HG02571 (cell line): ENCODE measurements at regions not wholly inside any gene's neighbourhood (a gene's known extent, or its start where the extent isn't known, plus 50 kb on each side); places are given as distances from the start of the nearest gene placed in this dataset.
"Not testable (repeated sequence)": the region's sequence is repeated elsewhere in the genome, so short reads cannot be mapped to it uniquely, and the experiment has no call there.

Source experiments
- ATAC-seq: cut with Tn5 transposase; IDR thresholded peaks from one replicate; pipeline ENCODE4 v1.9.1; 2021; ENCODE audit warnings: mild to moderate bottlenecking, moderate library complexity; ENCODE audit not compliant: unreplicated experiment

DNA sequence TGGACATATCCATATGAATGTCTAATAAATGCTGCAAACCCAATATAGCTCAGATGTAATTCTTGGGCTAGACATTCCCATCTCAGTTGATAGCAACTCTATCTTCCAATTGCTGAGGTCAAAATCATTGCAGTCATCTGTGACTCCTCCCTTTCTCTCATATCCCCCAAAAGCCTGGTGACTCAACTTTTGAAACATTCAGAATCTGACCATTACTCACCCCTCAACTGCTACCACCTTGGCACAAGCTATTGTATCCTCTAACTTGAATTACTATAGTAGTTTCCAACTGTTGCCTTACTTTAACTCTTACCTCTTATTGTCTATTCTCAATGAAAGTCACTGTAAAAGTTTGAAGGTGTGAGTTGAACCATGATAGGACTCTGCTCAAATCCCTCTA is 600.1 kb upstream of the RGMB start:
- no peak for ATAC-seq

DNA sequence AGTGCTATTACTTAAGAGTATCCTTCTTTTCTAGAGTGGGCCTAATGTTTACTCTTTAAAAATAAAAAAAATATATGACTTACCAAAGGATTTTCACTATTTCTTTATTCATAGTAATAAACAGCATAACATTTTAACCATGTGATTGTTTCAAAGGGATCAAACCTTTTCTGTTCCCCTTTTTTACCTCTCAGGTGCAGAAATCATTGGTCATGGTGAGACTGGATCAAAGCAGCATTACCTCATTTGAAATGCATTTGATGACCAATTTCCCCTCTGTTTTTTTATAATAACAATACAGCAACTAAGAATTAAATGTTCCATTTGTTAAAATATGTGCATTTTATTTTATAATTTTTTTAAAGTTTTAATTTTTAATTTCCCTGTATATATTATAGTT is 598.0 kb upstream of the RGMB start:
- no peak for ATAC-seq

DNA sequence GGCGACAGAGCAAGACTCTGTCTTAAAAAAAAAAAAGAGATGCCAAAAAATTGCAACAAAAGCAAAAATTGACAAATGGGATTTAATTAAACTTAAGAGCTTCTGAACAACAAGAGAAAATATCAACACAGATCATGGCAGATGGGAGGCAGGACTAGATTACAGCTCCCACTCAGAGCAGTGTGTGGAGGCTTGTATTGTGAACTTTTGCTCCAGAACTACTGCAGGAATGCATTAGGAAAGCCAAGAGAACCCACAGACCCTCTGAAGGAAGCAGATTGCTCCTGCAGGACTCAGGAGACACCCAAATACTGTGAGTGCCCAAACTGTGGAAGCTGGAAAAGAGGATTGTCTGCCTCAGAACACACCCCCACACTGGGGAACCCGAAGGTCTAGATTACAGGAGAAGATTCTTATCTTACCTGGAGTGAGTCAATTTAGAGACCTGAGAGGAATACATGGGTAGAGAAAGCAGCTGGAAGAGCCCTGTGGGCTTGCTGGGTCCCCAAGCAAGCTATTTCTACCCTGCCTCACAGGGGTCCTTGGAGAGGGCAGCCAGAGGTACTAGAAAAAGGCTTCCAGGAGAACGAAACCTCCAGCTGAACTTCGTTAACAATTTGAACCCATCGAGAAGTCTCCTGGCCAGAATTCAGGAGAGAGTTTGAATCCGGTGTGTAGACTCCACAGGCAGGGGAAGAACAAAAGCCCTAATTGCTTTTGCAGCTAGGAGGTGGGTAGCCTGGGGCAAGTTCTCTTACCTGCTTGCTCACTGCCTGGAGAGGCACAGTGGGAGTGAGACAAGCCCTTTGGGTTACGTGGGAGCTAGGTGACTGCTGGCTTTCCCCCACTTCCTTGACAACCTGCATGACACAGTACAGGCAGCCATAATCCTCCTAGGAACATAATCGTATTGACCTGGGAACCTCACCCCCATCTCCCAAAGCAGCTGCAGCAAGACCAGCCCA is 593.4 kb upstream of the RGMB start:
- no peak for ATAC-seq

DNA sequence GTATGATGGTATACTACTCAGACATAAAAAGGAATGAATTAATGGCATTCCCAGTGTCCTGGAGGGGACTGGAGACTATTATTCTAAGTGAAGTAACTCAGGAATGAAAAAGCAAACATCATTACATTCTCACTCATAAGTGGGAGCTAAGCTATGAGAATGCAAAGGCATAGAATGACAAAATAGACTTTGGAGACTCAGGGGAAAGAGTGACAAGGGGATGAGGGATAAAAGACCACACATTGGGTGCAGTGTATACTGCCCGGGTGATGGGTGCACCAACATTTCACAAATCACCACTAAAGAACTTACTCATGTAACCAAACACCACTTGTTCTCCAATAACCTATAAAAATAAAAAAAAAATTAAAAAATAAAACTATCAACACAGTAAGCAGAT is 587.3 kb upstream of the RGMB start:
- ATAC-seq, result no peak

DNA sequence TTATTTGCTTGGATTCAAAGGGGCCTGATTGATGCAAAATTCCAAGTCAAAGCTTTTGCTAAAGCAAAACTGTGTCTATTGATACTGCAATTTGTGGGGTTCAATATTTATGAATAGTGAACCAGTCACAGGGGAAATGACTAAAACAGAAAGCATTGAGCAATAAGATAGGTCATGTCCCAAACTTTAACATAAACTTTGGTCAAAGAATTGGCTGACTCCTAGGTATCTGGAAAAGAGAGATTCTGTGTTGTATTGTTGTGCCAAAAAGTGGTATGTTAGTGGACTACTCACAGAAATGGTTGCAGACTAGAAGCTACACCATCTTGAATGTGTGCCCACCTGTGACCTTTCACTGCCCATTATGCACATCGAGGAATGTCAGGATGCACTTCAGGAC is 585.5 kb upstream of the RGMB start:
- ATAC-seq, result no peak

DNA sequence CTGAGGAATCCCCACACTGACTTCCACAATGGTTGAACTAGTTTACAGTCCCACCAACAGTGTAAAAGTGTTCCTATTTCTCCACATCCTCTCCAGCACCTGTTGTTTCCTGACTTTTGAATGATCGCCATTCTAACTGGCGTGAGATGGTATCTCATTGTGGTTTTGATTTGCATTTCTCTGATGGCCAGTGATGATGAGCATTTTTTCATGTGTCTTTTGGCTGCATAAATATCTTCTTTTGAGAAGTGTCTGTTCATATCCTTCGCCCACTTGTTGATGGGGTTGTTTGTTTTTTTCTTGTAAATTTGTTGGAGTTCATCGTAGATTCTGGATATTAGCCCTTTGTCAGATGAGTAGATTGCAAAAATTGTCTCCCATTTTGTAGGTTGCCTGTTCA is 583.1 kb upstream of the RGMB start:
- not testable (repeated sequence) for ATAC-seq

DNA sequence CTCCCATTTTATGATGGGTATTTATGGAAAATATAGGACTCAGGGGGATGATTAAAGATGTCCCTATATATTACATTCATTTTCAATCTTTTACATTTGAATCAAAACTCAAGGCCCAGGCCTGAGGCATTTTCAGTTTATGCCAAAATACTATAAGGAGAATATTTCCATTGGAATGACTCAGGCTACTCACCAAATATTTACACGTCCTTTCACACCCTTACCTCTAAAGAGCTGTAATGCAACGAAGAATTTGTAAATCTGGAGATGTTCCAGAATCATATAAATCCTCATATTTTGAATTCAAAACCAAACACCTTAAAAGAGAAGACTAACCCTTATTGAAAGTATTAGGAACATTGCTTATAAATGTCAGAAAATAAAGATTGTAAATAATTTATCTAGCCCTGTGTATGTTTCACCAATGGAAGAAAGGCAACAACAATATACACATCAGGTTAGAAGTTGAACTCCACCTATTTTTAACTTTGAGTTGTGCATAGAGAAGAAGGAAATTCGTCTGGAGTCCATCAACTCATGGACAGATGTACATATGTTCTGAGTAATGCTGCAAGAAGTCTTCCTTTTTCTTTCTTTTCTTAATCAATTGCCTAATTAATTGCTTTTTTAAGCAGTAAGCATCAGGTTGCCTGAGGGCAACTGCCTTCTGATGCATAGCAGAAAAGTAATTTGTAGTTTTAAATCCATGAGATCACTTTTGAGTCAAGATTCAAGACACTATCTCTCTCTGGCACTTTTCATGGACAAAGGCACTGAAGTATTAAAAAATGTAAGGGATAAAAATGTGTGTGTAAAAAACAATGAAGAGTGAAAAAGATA is 579.3 kb upstream of the RGMB start:
- ATAC-seq, result no peak

DNA sequence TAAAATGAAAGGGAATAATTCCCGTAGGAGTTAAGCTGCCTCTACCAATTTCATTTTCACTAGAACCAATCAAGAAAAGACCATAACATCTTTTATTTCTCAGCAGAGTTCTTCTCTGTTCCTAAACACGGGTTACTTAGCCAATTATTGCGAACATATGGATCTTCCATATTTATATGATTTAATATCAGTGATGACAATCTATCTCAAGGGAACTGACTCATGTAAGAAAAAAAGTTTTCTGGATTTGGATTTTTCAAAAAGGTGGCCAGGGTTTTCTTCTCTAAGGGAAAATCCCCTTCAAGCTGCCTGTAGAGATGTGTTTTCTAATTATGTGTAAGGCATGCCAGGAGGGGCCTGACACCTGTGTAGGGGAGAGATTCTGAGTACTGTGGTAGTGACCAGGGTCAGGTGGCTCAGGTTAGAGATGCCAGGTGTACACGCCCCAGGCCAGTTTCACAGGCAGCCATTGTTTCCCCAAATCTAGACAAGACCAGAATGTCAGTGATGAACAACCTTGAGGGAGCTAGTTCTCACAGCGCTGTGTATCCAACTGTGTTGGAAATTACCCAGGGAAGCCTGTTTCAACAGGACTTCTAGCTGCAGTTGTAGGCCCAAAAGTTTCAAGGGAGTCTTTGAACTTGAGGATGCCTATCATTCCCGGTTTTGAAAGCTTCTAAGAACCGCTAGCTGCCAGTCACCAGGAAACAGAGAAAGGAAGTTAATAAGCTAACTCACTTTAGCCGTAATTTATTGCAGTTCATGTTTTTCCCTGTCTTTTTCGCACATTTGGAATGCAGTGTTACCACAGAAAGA is 572.5 kb upstream of the RGMB start:
- no peak for ATAC-seq

DNA sequence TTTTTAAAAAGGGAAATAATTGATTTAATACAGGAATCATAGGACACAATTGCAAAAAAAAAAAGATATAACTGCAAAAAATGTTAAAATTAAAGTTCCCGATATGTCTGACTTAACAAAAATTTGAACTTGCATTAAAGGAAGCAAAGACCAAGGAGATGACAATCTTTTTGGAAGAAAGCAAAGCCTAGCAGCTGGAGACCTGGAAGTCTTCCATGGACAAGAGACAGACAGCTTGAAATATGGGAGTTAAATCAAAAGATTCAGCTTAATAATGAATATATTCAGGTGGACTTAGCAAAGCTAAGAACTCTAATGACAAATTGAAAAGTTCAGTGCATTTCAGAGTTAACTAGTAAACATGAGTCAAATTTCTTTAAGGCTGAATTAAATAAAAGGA is 568.7 kb upstream of the RGMB start:
- ATAC-seq, result no peak

DNA sequence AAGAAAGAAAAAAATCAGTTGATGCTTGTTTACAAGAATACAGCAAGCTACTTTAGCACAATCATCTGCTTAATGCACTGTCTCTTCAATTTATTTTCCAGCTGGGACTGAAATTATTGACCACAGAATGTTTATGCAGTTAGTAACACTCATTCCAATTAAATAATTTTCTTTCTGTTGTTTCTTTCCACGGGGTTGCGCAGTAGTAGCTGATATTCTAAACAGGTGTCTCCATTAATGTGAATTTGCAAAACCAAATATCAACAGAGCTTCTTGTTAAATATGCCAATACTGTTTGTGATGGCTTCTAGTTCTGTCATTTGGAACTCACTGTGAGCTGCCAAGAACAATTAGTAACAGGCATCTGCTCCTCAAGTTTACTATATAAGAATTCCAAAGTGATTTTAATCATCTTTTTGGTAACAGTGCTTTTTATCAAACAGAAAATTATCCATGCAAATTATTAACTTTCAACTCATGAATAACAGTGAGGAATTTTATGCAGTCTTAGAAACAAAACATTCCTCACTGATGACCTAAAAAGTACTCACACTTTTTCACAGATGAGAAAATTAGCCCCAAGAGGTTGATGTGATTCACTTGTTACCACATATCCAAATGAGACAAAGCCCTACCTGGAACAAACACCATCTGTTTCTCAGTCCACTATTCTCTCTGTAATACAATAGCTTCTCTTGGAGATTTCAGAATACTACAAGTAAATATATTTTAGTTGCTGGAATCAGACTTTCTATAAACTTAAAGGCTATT is 567.6 kb upstream of the RGMB start:
- no peak for ATAC-seq

DNA sequence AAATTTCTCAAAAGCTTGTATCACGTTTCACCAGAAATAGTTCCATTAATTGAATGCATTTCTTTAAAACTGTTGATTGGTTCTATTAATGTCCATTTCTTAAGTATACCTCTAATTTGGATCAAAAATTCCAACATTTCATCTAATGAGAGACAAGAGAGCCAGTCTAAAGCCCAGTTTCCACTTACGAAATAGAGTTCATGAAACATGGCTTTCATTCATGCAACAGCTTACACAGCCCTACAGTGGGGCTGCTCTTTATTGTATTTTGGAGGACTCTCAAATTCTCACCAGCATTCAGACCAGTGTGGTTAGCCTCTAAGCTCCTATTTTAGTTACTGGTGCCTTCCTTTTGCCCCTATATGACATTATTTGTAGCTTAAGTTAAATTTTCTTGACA is 566.9 kb upstream of the RGMB start:
- ATAC-seq, result no peak

DNA sequence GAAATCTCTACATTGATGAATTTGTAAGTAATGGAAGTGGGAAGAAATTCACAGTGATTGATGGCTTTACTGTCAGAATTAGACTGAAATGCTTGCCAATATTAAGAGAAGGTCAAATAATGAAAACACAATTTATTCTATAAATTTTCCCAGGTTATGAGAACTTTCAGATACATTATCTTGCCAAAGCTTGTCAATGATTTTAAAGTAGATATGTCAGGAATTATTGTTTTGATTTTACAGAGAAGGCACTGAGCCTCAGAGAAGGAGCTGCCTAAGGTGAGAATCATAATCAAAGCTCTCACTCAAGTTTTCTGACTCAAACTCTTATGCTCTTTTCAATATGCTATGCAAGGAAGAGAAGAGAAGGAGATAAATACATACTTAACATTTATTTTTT is 564.0 kb upstream of the RGMB start:
- ATAC-seq, result no peak

DNA sequence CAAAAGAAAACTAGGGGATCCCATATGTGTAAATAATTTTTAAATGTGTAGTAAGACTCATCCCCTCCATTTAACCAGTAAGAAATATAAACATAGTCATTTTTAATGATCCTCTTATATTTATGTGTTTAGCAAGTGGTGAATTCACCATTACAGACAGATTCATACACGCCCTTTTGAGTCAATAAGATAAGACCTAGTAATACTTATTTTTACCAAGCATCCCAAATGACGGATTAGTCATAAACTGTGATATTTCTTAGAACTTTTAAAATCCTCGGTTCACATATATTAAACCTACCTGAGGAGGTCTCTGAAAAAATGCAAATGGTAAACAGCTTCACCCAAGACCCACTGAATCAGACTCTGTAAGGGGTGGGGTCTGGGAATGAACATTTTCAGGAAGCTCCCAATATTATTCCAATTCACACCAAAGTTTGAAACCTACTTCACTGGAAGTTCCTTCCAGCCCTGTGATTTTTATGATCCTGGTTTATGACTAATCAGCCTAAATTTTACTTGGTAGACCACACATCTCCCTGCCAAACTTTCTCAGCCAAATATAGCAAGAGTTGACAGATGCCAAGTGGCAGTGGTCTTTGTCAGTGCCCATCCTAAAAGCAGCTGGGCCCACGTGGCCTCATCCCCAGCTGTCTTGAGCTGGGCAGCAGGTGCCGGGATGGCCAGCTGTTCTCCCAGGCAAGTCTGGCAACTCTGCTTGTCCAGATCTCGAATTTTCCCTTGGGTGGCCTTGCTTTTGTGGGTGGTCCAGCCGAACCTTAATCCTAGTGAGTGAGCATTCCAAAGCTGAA is 559.0 kb upstream of the RGMB start:
- no peak for ATAC-seq

DNA sequence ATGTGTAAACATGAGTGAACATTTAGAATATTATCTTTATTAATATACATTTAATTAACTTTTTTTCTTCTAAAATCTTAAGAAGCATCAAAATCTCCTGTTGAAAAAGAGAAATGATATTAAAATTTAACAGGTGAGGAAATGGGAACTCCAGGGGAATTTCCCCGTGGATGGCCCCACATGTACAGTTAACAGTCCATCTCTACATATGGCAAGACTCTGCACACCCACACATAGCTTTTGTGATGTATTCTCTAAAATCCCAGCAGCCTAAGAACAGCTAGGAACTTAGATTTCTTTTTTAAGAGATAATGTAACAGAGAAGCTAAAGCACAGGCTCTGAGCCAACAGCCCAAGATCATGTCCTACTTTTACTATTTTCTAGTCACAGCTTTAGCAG is 556.3 kb upstream of the RGMB start:
- no peak for ATAC-seq

DNA sequence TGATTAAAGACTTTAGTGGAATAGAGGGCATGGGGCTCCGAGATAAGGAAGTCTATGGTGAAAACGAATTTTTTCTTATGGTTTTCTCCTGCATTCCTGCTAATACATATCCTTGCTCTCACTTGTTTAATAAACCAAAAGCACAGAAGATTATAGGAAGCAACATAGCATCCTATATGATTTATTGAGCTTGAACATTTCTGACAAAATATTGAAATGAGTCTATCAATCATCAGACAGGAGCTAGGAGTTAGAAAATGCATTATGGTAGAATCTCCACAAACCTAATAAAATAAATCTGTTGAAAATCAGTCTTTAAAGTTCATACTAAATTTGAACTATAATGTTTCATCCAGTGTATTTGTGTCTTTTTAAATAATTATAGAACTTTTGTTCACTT is 554.6 kb upstream of the RGMB start:
- ATAC-seq, result no peak

DNA sequence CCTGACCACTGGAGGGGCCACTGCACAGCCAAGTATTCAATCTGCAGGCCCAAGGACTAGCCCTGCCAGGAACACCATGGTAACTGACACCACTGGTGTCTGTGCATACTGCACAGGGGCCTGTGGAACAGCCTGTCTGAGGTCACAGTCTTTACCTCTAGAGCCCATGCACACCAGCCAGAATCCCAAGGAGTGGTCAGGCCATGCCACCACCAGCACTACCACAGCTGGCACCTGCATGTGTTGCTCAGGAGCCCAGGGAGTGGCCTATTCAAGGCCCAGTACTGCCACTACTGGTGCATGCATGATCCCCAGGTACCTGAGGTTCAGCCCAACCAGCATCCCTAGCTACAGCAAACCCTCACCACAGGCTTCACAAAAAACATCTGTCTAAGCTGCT is 546.0 kb upstream of the RGMB start:
- no peak for ATAC-seq

DNA sequence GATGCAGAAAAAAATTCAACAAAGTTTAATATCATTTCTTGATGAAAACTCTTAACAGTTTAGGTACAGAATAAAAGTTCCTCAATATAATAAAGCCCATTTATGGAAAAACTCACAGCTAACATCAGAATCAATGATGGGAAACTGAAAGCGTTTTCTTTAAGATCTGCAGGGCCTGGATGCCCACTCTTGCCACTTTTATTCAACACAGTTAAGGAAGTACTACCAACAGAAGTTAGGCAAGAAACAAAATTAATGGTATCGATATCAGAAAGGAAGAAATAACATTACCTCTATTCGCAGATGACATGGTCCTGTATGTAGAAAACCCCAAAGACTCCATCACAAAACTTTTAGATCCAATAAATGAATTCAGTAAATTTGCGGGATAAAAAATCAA is 542.4 kb upstream of the RGMB start:
- ATAC-seq, result no peak

DNA sequence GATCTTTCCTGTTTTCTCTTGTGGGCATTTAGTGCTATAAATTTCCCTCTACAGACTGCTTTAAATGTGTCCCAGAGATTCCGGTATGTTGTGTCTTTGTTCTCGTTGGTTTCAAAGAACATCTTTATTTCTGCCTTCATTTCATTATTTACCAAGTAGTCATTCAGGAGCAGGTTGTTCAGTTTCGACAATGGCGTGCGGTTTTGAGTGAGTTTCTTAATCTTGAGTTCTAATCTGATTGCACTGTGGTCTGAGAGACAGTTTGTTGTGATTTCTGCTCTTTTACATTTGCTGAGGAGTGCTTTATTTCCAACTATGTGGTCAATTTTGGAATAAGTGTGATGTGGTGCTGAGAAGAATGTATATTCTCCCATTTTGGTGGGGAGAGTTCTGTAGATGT is 535.7 kb upstream of the RGMB start:
- ATAC-seq, result not testable (repeated sequence)

DNA sequence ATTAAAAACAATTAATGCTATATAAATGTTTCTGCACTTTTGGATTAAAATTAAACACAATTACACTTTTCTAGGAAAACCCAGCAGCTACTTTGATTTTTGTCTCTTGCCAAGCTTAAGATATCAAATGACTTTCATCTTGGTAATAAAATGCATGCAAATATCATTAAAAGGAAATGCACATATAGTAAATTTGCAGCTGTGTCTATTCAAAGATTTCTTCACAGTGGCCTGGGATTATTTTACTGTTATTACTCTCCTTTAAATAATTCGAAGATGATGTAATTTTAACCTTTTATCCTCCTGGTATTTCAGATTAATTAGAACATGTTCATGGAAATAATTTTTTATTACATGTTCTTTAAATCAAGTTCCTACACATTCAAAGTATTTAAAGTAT is 529.5 kb upstream of the RGMB start:
- no peak for ATAC-seq

DNA sequence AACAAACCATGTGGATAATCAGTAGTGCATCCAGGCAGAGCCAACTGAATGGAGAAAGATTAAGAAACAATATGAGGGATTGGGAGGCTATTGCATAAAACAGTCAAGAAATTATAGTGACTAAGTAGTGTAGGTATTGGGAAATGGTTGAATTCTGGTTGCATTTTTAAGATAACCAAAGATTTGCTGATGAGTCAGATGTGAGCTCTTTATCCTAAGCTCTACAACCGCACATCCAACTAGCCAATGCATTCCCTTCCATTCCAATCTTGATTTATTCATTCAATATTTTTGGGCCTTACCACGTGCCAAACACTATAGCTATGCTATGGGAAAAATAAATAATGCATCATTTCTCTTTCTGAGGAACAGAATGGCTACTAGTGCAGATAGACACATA is 524.5 kb upstream of the RGMB start:
- no peak for ATAC-seq
